WTC11 (cell line): ENCODE measurements at regions not wholly inside any gene's neighbourhood (a gene's known extent, or its start where the extent isn't known, plus 50 kb on each side); places are given as distances from the start of the nearest gene placed in this dataset.
A peak's percentile ranks its signal among the peaks of the same experiment; 100 is the strongest.

Experiments
- ATAC-seq: fragments of 200-7000 bp; cut with Tn5 transposase; 2 replicates; pipeline ENCODE4 v1.10.0; 2021; ENCODE audit warnings: mild to moderate bottlenecking, moderate library complexity
- CTCF ChIA-PET: fragments of 300-600 bp; sonication (Branson Sonifier 250); formaldehyde crosslinking; loops from one replicate; lab custom pipeline; 2021; ENCODE audit warnings: antibody characterized with exemption; lab: Charles Lee
- POLR2A ChIA-PET: fragments of 350-600 bp; sonication (Branson Sonifier 250); formaldehyde crosslinking; loops from one replicate; lab custom pipeline; 2021; ENCODE audit warnings: antibody characterized with exemption; lab: Charles Lee
- DNase-seq: peaks from one replicate; pipeline ENCODE4 v3.0.0; 2021; ENCODE audit warnings: low spot score
- H3K27ac Mint-ChIP-seq: 2 replicates; pipeline ENCODE4 v1.8.0; 2021; ENCODE audit warnings: mixed read lengths
- H3K27me3 Mint-ChIP-seq: 2 replicates; pipeline ENCODE4 v1.8.0; 2021; ENCODE audit warnings: low read depth, mild to moderate bottlenecking, moderate library complexity, mixed read lengths
- H3K36me3 Mint-ChIP-seq: 2 replicates; pipeline ENCODE4 v1.8.0; 2021; ENCODE audit warnings: mixed read lengths
- H3K4me1 Mint-ChIP-seq: 2 replicates; pipeline ENCODE4 v1.8.0; 2022; ENCODE audit warnings: mixed read lengths
- H3K4me3 Mint-ChIP-seq: 2 replicates; pipeline ENCODE4 v1.8.0; 2021; ENCODE audit warnings: mild to moderate bottlenecking, moderate library complexity, mixed read lengths
- H3K9me3 Mint-ChIP-seq: 2 replicates; pipeline ENCODE4 v1.8.0; 2021; ENCODE audit warnings: mixed read lengths
- ETV6 ChIP-seq: sonication (generic); formaldehyde crosslinking; IDR thresholded peaks from 2 replicates; pipeline ENCODE4 v1.8.1; 2022; ENCODE audit warnings: mild to moderate bottlenecking, missing genetic modification reagents
- GTF2I ChIP-seq: fragments of 250-450 bp; sonication (Bioruptor Pico); conservative IDR thresholded peaks from 2 replicates; pipeline ENCODE4 v1.4.0; 2021; ENCODE audit warnings: mild to moderate bottlenecking
- MYBL2 ChIP-seq: sonication (generic); formaldehyde crosslinking; IDR thresholded peaks from 2 replicates; pipeline ENCODE4 v1.8.1; 2023; ENCODE audit warnings: mild to moderate bottlenecking, moderate library complexity, missing genetic modification reagents
- NFYB ChIP-seq: sonication (generic); formaldehyde crosslinking; conservative IDR thresholded peaks from 2 replicates; pipeline ENCODE4 v1.8.0; 2022; ENCODE audit warnings: low read depth, missing genetic modification reagents
- NR2C2 ChIP-seq: sonication (generic); formaldehyde crosslinking; IDR thresholded peaks from 2 replicates; pipeline ENCODE4 v1.8.0; 2022; ENCODE audit warnings: mild to moderate bottlenecking, missing genetic modification reagents
- TCF7 ChIP-seq: sonication (generic); formaldehyde crosslinking; IDR thresholded peaks from 2 replicates; pipeline ENCODE4 v1.8.0; 2022; ENCODE audit warnings: mild to moderate bottlenecking, low read depth, missing genetic modification reagents, moderate library complexity
- TEAD4 ChIP-seq: sonication (generic); formaldehyde crosslinking; IDR thresholded peaks from 2 replicates; pipeline ENCODE4 v1.8.0; 2022; ENCODE audit warnings: mild to moderate bottlenecking, missing genetic modification reagents
- ZNF232 ChIP-seq: sonication (generic); formaldehyde crosslinking; IDR thresholded peaks from 2 replicates; pipeline ENCODE4 v1.8.0; 2022; ENCODE audit warnings: mild to moderate bottlenecking, missing genetic modification reagents
- ZNF263 ChIP-seq: sonication (generic); formaldehyde crosslinking; IDR thresholded peaks from 2 replicates; pipeline ENCODE4 v1.8.1; 2022; ENCODE audit warnings: low read depth, mild to moderate bottlenecking, moderate library complexity, missing genetic modification reagents
- ZNF396 ChIP-seq: fragments of 250-450 bp; sonication (Bioruptor Pico); IDR thresholded peaks from 2 replicates; pipeline ENCODE4 v1.8.0; 2021; ENCODE audit warnings: mild to moderate bottlenecking, moderate library complexity, borderline replicate concordance
- ZNF416 ChIP-seq: fragments of 250-450 bp; sonication (Bioruptor Pico); IDR thresholded peaks from 2 replicates; pipeline ENCODE4 v1.9.0; 2021; ENCODE audit warnings: mild to moderate bottlenecking, inconsistent platforms
- TF ChIP-seq, protein P1 (sequence below): sonication (generic); formaldehyde crosslinking; IDR thresholded peaks from 2 replicates; pipeline ENCODE4 v1.8.1; 2023; ENCODE audit warnings: mild to moderate bottlenecking, missing genetic modification reagents, moderate library complexity
- TF ChIP-seq, protein P2 (sequence below): sonication (generic); formaldehyde crosslinking; IDR thresholded peaks from 2 replicates; pipeline ENCODE4 v1.8.1; 2023; ENCODE audit warnings: mild to moderate bottlenecking, missing genetic modification reagents, borderline replicate concordance
- TF ChIP-seq, protein P3 (sequence below): sonication (generic); formaldehyde crosslinking; IDR thresholded peaks from 2 replicates; pipeline ENCODE4 v1.8.1; 2022; ENCODE audit warnings: mild to moderate bottlenecking, missing genetic modification reagents, moderate library complexity, borderline replicate concordance
- TF ChIP-seq, protein P4 (sequence below): sonication (generic); formaldehyde crosslinking; IDR thresholded peaks from 2 replicates; pipeline ENCODE4 v1.8.0; 2022; ENCODE audit warnings: mild to moderate bottlenecking, missing genetic modification reagents
- TF ChIP-seq, protein P5 (sequence below): sonication (generic); formaldehyde crosslinking; IDR thresholded peaks from 2 replicates; pipeline ENCODE4 v1.8.0; 2022; ENCODE audit warnings: mild to moderate bottlenecking, missing genetic modification reagents
- TF ChIP-seq, protein P6 (sequence below): sonication (generic); formaldehyde crosslinking; IDR thresholded peaks from 2 replicates; pipeline ENCODE4 v1.8.0; 2023; ENCODE audit warnings: mild to moderate bottlenecking, missing genetic modification reagents
- TF ChIP-seq, protein P7 (sequence below): sonication (generic); formaldehyde crosslinking; conservative IDR thresholded peaks from 2 replicates; pipeline ENCODE4 v1.8.1; 2023; ENCODE audit warnings: mild to moderate bottlenecking, low read depth, missing genetic modification reagents, moderate library complexity
- TF ChIP-seq, protein P8 (sequence below): sonication (generic); formaldehyde crosslinking; IDR thresholded peaks from 2 replicates; pipeline ENCODE4 v1.8.0; 2022; ENCODE audit warnings: mild to moderate bottlenecking, missing genetic modification reagents

DNA sequence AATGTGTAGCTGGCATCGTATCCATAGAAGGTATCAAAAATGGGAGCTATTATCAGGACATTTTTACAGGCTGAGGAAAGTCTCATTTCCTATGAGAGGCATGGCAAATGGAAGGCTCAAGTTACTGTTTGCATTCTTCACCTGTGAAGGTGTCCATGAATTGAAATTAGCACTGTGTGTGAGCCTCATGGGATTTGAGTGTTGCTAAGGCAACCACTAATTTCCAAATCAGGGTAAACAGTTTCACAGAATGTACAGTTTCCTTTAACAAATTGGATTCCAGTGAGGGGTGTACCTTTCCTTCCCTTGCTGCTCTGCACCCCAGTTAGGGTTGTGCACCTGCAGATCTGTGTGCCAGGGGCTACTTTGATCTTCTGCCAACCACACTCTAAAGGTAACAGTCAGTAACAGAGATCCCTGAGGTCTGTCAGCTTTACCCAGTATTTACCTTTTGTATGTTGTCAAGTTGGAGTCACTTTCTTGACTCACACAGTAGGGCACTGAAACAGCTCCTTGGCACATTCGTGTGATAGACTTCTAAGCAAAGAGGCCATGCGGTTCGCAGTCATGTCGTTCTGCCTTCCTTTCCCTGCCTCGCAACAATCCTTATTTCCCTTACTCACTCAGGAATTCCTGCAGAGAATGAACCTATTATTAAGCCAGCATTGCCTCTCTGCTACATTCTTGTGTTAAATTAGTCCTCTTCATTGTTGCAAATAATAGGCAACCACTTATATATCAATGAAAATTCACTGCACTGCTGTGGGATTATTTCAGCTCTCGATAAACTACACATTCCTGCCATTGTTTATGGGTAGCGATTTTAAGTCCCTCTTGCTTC, 129.8 kb upstream of the GBE1 start:
- peaks cover 20% of the 10 kb centered on the region for H3K4me1 Mint-ChIP-seq
- ChIA-PET CTCF (interaction anchor here (0.9 kb wide), 1 partner anchor 18 kb away, joined by 3 read pairs; no protein-coding TSS in a partner anchor), POLR2A (no interaction called here)
- peaks cover 7% of the 10 kb centered on the region for H3K9me3 Mint-ChIP-seq
- TF ChIP-seq ZNF396 (no peak), TEAD4 (CRISPR knock-in tag) (no peak), GTF2I (no peak), NFYB (CRISPR knock-in tag) (no peak), ZNF263 (CRISPR knock-in tag) (no peak), MYBL2 (CRISPR knock-in tag) (no peak), NR2C2 (CRISPR knock-in tag) (no peak)
- TF ChIP-seq, protein P1, sequence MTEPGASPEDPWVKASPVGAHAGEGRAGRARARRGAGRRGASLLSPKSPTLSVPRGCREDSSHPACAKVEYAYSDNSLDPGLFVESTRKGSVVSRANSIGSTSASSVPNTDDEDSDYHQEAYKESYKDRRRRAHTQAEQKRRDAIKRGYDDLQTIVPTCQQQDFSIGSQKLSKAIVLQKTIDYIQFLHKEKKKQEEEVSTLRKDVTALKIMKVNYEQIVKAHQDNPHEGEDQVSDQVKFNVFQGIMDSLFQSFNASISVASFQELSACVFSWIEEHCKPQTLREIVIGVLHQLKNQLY (CRISPR knock-in tag) = no peak
- TF ChIP-seq, protein P2, sequence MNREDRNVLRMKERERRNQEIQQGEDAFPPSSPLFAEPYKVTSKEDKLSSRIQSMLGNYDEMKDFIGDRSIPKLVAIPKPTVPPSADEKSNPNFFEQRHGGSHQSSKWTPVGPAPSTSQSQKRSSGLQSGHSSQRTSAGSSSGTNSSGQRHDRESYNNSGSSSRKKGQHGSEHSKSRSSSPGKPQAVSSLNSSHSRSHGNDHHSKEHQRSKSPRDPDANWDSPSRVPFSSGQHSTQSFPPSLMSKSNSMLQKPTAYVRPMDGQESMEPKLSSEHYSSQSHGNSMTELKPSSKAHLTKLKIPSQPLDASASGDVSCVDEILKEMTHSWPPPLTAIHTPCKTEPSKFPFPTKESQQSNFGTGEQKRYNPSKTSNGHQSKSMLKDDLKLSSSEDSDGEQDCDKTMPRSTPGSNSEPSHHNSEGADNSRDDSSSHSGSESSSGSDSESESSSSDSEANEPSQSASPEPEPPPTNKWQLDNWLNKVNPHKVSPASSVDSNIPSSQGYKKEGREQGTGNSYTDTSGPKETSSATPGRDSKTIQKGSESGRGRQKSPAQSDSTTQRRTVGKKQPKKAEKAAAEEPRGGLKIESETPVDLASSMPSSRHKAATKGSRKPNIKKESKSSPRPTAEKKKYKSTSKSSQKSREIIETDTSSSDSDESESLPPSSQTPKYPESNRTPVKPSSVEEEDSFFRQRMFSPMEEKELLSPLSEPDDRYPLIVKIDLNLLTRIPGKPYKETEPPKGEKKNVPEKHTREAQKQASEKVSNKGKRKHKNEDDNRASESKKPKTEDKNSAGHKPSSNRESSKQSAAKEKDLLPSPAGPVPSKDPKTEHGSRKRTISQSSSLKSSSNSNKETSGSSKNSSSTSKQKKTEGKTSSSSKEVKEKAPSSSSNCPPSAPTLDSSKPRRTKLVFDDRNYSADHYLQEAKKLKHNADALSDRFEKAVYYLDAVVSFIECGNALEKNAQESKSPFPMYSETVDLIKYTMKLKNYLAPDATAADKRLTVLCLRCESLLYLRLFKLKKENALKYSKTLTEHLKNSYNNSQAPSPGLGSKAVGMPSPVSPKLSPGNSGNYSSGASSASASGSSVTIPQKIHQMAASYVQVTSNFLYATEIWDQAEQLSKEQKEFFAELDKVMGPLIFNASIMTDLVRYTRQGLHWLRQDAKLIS (CRISPR knock-in tag) = no peak
- TF ChIP-seq, protein P3, sequence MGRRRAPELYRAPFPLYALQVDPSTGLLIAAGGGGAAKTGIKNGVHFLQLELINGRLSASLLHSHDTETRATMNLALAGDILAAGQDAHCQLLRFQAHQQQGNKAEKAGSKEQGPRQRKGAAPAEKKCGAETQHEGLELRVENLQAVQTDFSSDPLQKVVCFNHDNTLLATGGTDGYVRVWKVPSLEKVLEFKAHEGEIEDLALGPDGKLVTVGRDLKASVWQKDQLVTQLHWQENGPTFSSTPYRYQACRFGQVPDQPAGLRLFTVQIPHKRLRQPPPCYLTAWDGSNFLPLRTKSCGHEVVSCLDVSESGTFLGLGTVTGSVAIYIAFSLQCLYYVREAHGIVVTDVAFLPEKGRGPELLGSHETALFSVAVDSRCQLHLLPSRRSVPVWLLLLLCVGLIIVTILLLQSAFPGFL = no peak
- H3K4me3 Mint-ChIP-seq = no peak overlapping the region
- ATAC-seq (peak; percentile 57), DNase-seq (no peak)
- no peaks in the 10 kb centered on the region for H3K27me3 Mint-ChIP-seq
- no peak overlapping the region for H3K27ac Mint-ChIP-seq
- no peaks in the 10 kb centered on the region for H3K36me3 Mint-ChIP-seq

DNA sequence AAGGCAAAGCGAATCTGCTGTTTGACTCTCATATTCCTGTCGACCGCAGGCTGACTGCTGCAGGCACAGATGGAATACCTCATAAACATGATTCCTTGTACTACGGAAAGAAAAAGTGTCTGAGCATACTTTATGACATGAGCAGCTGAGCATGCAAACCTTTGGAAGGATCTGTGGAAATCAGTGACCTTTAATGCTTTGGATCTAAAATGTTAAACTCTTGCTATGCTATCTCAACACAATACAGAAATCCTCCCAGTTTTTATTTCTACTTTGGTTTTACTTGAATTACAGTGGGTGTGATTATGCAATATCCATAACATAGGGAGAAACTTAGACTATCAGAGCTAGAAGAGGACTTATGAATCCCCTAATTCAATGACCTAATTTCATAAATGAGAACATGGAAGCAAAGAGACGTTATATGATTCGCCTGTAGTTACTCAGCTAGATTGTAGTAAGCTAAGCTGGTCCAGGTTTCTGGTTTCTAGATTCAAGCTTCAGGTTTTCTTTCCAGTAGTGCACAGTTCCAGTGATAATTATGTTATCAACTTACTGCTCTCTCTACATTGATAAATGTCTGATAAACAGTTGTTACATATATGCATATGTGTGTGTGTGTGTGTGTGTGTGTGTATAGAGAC, 127.6 kb upstream of the GBE1 start:
- ChIA-PET POLR2A (no interaction called here), CTCF (no interaction called here)
- peaks cover 14% of the 10 kb centered on the region for H3K4me1 Mint-ChIP-seq
- no peak overlapping the region for H3K4me3 Mint-ChIP-seq
- ATAC-seq (no peak), DNase-seq (no peak)
- H3K9me3 Mint-ChIP-seq = peaks cover 7% of the 10 kb centered on the region
- no peaks in the 10 kb centered on the region for H3K36me3 Mint-ChIP-seq
- no peaks in the 10 kb centered on the region for H3K27me3 Mint-ChIP-seq
- H3K27ac Mint-ChIP-seq = no peak overlapping the region
- TF ChIP-seq ETV6 (CRISPR knock-in tag) = no peak
- TF ChIP-seq, protein P4, sequence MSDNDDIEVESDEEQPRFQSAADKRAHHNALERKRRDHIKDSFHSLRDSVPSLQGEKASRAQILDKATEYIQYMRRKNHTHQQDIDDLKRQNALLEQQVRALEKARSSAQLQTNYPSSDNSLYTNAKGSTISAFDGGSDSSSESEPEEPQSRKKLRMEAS (CRISPR knock-in tag) = no peak
- TF ChIP-seq, protein P5, sequence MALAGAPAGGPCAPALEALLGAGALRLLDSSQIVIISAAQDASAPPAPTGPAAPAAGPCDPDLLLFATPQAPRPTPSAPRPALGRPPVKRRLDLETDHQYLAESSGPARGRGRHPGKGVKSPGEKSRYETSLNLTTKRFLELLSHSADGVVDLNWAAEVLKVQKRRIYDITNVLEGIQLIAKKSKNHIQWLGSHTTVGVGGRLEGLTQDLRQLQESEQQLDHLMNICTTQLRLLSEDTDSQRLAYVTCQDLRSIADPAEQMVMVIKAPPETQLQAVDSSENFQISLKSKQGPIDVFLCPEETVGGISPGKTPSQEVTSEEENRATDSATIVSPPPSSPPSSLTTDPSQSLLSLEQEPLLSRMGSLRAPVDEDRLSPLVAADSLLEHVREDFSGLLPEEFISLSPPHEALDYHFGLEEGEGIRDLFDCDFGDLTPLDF (CRISPR knock-in tag) = no peak
- TF ChIP-seq ZNF416 = no peak
- TF ChIP-seq, protein P6, sequence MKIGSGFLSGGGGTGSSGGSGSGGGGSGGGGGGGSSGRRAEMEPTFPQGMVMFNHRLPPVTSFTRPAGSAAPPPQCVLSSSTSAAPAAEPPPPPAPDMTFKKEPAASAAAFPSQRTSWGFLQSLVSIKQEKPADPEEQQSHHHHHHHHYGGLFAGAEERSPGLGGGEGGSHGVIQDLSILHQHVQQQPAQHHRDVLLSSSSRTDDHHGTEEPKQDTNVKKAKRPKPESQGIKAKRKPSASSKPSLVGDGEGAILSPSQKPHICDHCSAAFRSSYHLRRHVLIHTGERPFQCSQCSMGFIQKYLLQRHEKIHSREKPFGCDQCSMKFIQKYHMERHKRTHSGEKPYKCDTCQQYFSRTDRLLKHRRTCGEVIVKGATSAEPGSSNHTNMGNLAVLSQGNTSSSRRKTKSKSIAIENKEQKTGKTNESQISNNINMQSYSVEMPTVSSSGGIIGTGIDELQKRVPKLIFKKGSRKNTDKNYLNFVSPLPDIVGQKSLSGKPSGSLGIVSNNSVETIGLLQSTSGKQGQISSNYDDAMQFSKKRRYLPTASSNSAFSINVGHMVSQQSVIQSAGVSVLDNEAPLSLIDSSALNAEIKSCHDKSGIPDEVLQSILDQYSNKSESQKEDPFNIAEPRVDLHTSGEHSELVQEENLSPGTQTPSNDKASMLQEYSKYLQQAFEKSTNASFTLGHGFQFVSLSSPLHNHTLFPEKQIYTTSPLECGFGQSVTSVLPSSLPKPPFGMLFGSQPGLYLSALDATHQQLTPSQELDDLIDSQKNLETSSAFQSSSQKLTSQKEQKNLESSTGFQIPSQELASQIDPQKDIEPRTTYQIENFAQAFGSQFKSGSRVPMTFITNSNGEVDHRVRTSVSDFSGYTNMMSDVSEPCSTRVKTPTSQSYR (CRISPR knock-in tag) = no peak
- TF ChIP-seq, protein P7, sequence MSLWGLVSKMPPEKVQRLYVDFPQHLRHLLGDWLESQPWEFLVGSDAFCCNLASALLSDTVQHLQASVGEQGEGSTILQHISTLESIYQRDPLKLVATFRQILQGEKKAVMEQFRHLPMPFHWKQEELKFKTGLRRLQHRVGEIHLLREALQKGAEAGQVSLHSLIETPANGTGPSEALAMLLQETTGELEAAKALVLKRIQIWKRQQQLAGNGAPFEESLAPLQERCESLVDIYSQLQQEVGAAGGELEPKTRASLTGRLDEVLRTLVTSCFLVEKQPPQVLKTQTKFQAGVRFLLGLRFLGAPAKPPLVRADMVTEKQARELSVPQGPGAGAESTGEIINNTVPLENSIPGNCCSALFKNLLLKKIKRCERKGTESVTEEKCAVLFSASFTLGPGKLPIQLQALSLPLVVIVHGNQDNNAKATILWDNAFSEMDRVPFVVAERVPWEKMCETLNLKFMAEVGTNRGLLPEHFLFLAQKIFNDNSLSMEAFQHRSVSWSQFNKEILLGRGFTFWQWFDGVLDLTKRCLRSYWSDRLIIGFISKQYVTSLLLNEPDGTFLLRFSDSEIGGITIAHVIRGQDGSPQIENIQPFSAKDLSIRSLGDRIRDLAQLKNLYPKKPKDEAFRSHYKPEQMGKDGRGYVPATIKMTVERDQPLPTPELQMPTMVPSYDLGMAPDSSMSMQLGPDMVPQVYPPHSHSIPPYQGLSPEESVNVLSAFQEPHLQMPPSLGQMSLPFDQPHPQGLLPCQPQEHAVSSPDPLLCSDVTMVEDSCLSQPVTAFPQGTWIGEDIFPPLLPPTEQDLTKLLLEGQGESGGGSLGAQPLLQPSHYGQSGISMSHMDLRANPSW = no peak
- no peak for TF ChIP-seq GTF2I
- TF ChIP-seq TCF7 (CRISPR knock-in tag) = no peak
- TF ChIP-seq, protein P8, sequence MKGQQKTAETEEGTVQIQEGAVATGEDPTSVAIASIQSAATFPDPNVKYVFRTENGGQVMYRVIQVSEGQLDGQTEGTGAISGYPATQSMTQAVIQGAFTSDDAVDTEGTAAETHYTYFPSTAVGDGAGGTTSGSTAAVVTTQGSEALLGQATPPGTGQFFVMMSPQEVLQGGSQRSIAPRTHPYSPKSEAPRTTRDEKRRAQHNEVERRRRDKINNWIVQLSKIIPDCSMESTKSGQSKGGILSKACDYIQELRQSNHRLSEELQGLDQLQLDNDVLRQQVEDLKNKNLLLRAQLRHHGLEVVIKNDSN = no peak
- TF ChIP-seq ZNF232 (CRISPR knock-in tag) = no peak
